K562 (cell line): ENCODE measurements at regions not wholly inside any gene's neighbourhood (a gene's known extent, or its start where the extent isn't known, plus 50 kb on each side); places are given as distances from the start of the nearest gene placed in this dataset.
"Not testable (repeated sequence)": the region's sequence is repeated elsewhere in the genome, so short reads cannot be mapped to it uniquely, and the experiment has no call there.

Experiments
- ATAC-seq: fragments of 200-7000 bp; cut with Tn5 transposase; 3 replicates; pipeline ENCODE4 v1.9.1; 2020; ENCODE audit warnings: moderate library complexity
- BruUV-seq: library from RNA; stranded (reverse); fragments of 400-500 nt; replicated peaks from 2 replicates; lab custom pipeline; 2021; lab: Mats Ljungman, UMichigan
- CTCF ChIA-PET: fragments of 300-600 bp; formaldehyde crosslinking; extraction: SDS; loops from one replicate; lab custom pipeline; 2021; ENCODE audit warnings: low intra/inter-chr PET ratio; lab: Yijun Ruan, JAX
- POLR2A ChIA-PET: fragments of 300-600, 350-650 bp; sonication (Branson Sonifier 250); formaldehyde crosslinking; extraction: SDS; loops from one replicate; lab custom pipeline; 2021; ENCODE audit warnings: antibody characterized with exemption, inconsistent platforms; lab: Yijun Ruan, JAX
- DNase-seq, 4 experiments: peaks; one replicate each; pipeline versions ENCODE4 v3.0.0 to v3.0.0-alpha.2; 2011 to 2018; ENCODE audit warnings: low spot score in 3 of 4, mixed read lengths in 3 of 4; ENCODE audit errors: extremely low read depth in 1 of 4
- FAIRE-seq: peaks from 2 replicates; lab custom pipeline; 2011; peaks lifted over from hg19 to GRCh38; lab: Jason Lieb, UNC
- H2AFZ ChIP-seq: 2 replicates; pipeline ENCODE4 v1.6.0; 2011; ENCODE audit warnings: low read depth, low read length, control low read depth, inconsistent platforms
- H3K27ac ChIP-seq: fragments of 200-600 bp; 3 replicates; pipeline ENCODE4 v1.8.0; 2011; ENCODE audit warnings: low read depth, mild to moderate bottlenecking, control low read depth, inconsistent platforms, low read length, moderate library complexity, mixed read lengths; ENCODE audit errors: extremely low read depth
- H3K27me3 ChIP-seq, 2 experiments: fragments of 300-600 bp in 1 of 2; 2 replicates in 1 of 2; 3 replicates in 1 of 2; pipeline versions ENCODE4 v1.6.0 to v1.8.0; 2011; ENCODE audit warnings: inconsistent platforms in 2 of 2, low read length in 2 of 2, mild to moderate bottlenecking in 1 of 2, mixed read lengths in 1 of 2, moderate library complexity in 1 of 2; ENCODE audit not compliant: control insufficient read depth in 2 of 2, insufficient read depth in 2 of 2
- H3K36me3 ChIP-seq: fragments of 300-600 bp; 3 replicates; pipeline ENCODE4 v1.8.0; 2011; ENCODE audit warnings: mild to moderate bottlenecking, low read length, inconsistent platforms; ENCODE audit not compliant: control insufficient read depth, insufficient read depth
- H3K4me1 ChIP-seq, 2 experiments: fragments of 200-600 bp in 1 of 2; replicated peaks in 1 of 2; 2 replicates in 1 of 2; 3 replicates in 1 of 2; pipeline versions ENCODE4 v1.5.1 to v1.8.0; 2011; ENCODE audit warnings: inconsistent platforms in 2 of 2, low read length in 2 of 2, mild to moderate bottlenecking in 1 of 2, mixed read lengths in 1 of 2, moderate library complexity in 1 of 2; ENCODE audit not compliant: control insufficient read depth in 2 of 2, insufficient read depth in 2 of 2
- H3K4me2 ChIP-seq: 2 replicates; pipeline ENCODE4 v1.6.1; 2011; ENCODE audit warnings: low read length, control low read depth, inconsistent platforms, mixed read lengths; ENCODE audit not compliant: insufficient read depth
- H3K4me3 ChIP-seq: fragments of 200-600 bp; sonication (generic), shearing (Covaris generic); 2 replicates; pipeline ENCODE4 v1.5.1; 2016; ENCODE audit warnings: control low read depth, inconsistent platforms
- H3K79me2 ChIP-seq: fragments of 200-600 bp; 3 replicates; pipeline ENCODE4 v1.8.0; 2011; ENCODE audit warnings: low read length, inconsistent platforms; ENCODE audit not compliant: control insufficient read depth, insufficient read depth
- H3K9ac ChIP-seq, 2 experiments: 2 replicates each; pipeline versions ENCODE4 v1.6.0 to v1.6.1; 2011; ENCODE audit warnings: low read depth in 2 of 2, low read length in 2 of 2, control low read depth in 1 of 2, inconsistent platforms in 1 of 2, mild to moderate bottlenecking in 1 of 2, mixed read lengths in 1 of 2; ENCODE audit not compliant: insufficient read depth in 1 of 2
- H3K9me1 ChIP-seq: one replicate; pipeline ENCODE4 v1.6.0; 2011; ENCODE audit warnings: inconsistent platforms, mild to moderate bottlenecking, low read length, moderate library complexity; ENCODE audit not compliant: control insufficient read depth, insufficient read depth
- H3K9me3 ChIP-seq: replicated peaks from 2 replicates; pipeline ENCODE4 v1.5.1; 2011; ENCODE audit warnings: low read depth, low read length, inconsistent platforms; ENCODE audit not compliant: control insufficient read depth, insufficient read depth
- H4K20me1 ChIP-seq: replicated peaks from 2 replicates; pipeline ENCODE4 v1.6.1; 2011; ENCODE audit warnings: low read length, inconsistent platforms, mixed read lengths; ENCODE audit not compliant: control insufficient read depth, insufficient read depth
- ADNP ChIP-seq: fragments of 200-800 bp; sonication (Bioruptor generic); IDR thresholded peaks from 2 replicates; pipeline ENCODE4 v1.6.1; 2016; ENCODE audit warnings: missing genetic modification characterization, missing compliant biosample characterization
- ARNT ChIP-seq, 2 experiments: fragments of 450-650 bp; IDR thresholded peaks; 2 replicates each; pipeline ENCODE4 v1.6.1; 2016; ENCODE audit warnings: mild to moderate bottlenecking in 1 of 2
- DPF2 ChIP-seq: fragments of 450-650 bp; IDR thresholded peaks from 2 replicates; pipeline ENCODE4 v1.6.1; 2016
- U2AF1 ChIP-seq: fragments of 200-400 bp; formaldehyde crosslinking; optimal IDR thresholded peaks from 2 replicates; pipeline ENCODE3; 2017; ENCODE audit warnings: mild to moderate bottlenecking, low read depth, low read length, moderate library complexity
- WGBS: fragments of 100-300 bp; shearing (Covaris generic); methylation state at CpG from one replicate; pipeline ENCODE4 v1.1.6; 2016; ENCODE audit warnings: low coverage, mixed read lengths; ENCODE audit not compliant: insufficient coverage; ENCODE audit errors: missing lambda C conversion rate; 5-methylcytosine and 5-hydroxymethylcytosine counted together
- in situ Hi-C: fragments of 300-500 bp; cut with MboI; formaldehyde crosslinking; loops from 4 replicates; pipeline ENCODE4 v1.15.0; 2018; ENCODE audit warnings: inconsistent platforms, mixed read lengths
- intact Hi-C: fragments of 100-400 bp; cut with micrococcal nuclease; formaldehyde crosslinking; loops from 2 replicates; pipeline ENCODE4 v1.14.2; 2022
- TF ChIP-seq, protein P1 (sequence below): fragments of 250-450 bp; sonication (Bioruptor Pico); IDR thresholded peaks from 2 replicates; pipeline ENCODE4 v1.8.0; 2021; ENCODE audit warnings: moderate library complexity, mild to moderate bottlenecking, inconsistent platforms
- TF ChIP-seq, protein P2 (sequence below): fragments of 450-650 bp; IDR thresholded peaks from 2 replicates; pipeline ENCODE4 v1.6.1; 2016; ENCODE audit warnings: mild to moderate bottlenecking, moderate library complexity

DNA sequence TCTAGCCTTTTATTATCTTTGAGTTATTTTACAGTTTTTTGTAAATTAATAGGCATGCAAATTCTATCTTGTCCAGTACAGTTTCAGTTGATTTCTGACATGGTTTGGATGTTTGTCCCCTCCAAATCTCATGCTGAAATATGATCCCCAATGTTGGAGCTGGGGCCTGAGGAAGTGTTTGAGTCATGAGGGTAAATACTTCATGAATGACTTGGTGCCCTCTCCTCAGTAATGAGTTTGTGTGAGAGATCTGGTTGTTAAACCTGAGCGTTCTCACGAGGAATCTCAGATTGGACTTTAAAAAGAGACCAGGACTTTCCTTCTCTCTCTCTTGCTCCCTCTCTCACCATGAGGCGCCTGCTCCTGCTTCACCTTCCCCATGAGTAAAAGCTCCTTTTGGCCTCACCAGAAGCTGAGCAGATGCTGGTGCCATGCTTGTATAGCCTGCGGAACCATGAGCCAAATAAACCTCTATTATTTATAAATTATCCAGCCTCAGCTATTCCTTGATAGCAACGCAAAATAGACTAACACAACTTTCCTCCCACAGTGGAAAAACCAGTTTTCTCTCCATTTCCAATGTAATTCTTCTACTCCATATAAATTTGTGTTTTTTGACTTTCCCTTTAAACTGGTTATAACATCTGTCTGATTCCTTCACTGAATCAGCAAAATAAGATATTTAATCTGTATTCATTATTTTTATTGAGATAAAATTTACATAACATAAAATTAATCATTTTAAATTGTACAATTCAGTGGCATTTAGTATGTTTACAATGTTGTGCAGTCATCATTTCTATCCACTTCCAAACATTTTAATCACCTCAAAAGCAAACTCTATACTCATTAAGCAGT lies 78.7 kb upstream of the PRSS16 start (continued):
- TF ChIP-seq U2AF1 (no peak), DPF2 (peak; percentile 46)
- TF ChIP-seq, protein P1, sequence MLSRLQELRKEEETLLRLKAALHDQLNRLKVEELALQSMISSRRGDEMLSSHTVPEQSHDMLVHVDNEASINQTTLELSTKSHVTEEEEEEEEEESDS (CRISPR knock-in tag) = no peak
- TF ChIP-seq, all 486 proteins: peak for 19

DNA sequence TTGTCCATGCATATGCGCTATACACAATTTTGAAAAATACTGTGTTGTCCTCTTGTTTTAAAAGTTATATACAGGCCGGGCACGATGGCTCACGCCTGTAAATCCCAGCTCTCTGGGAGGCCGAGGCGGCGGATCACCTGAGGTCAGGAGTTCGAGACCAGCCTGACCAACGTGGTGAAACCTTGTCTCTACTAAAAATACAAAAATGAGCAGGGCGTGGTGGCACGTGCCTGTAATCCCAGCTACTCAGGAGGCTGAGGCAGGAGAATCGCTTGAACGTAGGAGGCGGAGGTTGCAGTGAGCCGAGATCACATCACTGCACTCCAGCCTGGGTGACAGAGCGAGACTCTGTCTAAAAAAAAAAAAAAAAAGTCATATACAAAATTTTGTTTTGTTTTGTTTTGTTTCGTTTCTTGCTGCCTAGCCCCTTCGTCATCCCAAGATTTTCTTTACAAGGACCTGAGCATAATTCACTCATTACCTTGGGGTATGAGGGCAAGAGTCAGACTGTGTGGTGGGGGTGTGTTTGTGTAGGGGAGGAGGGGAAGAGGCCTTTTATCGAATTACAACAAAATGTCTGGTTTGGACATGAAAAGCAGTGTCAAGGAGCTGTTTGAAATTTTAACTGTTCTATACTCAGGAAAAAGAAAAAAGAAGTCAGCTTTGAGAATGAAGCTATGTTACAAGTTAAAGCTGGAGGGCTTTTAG lies 74.8 kb upstream of the PRSS16 start:
- FAIRE-seq, H3K27me3 ChIP-seq, BruUV-seq, H4K20me1 ChIP-seq, H3K79me2 ChIP-seq, H3K9me3 ChIP-seq, in situ Hi-C loops, H3K36me3 ChIP-seq, H3K9me1 ChIP-seq, intact Hi-C loops: not testable (repeated sequence)
- DNase-seq = peak; percentile 26 to 59 (median 44)
- WGBS = 28% methylated on average over 18 of the region's 19 CpGs
- H3K27ac ChIP-seq = peak overlapping the region; percentile 57
- H3K4me2 ChIP-seq = peak overlapping the region; percentile 15
- H2AFZ ChIP-seq = peak overlapping the region; percentile 71
- H3K9ac ChIP-seq = peak overlapping the region in 1 of 2 experiments; percentile 51; a peak in 3 of 4 replicates
- H3K4me3 ChIP-seq = 0 out of 2 replicates have a peak overlapping the region, but pooled peaks have one; percentile 1
- ChIA-PET POLR2A (interaction anchor here (0.8 to 1.6 kb wide), 5 partner anchors 11 to 412 kb away, joined by 3 to 7 read pairs (median 4); a partner anchor contains a TSS), CTCF (interaction anchor here (0.7 kb wide), 1 partner anchor 511 kb away, joined by 5 read pairs; no protein-coding TSS in a partner anchor)
- ATAC-seq = peak; percentile 21; the same call in 1 of the 3 replicates
- peaks cover 26 to 30% of the 10 kb centered on the region in 2 experiments; a peak in 4 of 5 replicates for H3K4me1 ChIP-seq
- TF ChIP-seq ADNP (tag) (peak; percentile 76; the same call in 1 of the 2 replicates), ARNT (IDR thresholded peaks at IDR 0.05) (0 out of 4 replicates have a peak, but pooled peaks of 1 of the 2 experiments have one; percentile 17), DPF2 (peak; percentile 57)
- TF ChIP-seq, protein P2, sequence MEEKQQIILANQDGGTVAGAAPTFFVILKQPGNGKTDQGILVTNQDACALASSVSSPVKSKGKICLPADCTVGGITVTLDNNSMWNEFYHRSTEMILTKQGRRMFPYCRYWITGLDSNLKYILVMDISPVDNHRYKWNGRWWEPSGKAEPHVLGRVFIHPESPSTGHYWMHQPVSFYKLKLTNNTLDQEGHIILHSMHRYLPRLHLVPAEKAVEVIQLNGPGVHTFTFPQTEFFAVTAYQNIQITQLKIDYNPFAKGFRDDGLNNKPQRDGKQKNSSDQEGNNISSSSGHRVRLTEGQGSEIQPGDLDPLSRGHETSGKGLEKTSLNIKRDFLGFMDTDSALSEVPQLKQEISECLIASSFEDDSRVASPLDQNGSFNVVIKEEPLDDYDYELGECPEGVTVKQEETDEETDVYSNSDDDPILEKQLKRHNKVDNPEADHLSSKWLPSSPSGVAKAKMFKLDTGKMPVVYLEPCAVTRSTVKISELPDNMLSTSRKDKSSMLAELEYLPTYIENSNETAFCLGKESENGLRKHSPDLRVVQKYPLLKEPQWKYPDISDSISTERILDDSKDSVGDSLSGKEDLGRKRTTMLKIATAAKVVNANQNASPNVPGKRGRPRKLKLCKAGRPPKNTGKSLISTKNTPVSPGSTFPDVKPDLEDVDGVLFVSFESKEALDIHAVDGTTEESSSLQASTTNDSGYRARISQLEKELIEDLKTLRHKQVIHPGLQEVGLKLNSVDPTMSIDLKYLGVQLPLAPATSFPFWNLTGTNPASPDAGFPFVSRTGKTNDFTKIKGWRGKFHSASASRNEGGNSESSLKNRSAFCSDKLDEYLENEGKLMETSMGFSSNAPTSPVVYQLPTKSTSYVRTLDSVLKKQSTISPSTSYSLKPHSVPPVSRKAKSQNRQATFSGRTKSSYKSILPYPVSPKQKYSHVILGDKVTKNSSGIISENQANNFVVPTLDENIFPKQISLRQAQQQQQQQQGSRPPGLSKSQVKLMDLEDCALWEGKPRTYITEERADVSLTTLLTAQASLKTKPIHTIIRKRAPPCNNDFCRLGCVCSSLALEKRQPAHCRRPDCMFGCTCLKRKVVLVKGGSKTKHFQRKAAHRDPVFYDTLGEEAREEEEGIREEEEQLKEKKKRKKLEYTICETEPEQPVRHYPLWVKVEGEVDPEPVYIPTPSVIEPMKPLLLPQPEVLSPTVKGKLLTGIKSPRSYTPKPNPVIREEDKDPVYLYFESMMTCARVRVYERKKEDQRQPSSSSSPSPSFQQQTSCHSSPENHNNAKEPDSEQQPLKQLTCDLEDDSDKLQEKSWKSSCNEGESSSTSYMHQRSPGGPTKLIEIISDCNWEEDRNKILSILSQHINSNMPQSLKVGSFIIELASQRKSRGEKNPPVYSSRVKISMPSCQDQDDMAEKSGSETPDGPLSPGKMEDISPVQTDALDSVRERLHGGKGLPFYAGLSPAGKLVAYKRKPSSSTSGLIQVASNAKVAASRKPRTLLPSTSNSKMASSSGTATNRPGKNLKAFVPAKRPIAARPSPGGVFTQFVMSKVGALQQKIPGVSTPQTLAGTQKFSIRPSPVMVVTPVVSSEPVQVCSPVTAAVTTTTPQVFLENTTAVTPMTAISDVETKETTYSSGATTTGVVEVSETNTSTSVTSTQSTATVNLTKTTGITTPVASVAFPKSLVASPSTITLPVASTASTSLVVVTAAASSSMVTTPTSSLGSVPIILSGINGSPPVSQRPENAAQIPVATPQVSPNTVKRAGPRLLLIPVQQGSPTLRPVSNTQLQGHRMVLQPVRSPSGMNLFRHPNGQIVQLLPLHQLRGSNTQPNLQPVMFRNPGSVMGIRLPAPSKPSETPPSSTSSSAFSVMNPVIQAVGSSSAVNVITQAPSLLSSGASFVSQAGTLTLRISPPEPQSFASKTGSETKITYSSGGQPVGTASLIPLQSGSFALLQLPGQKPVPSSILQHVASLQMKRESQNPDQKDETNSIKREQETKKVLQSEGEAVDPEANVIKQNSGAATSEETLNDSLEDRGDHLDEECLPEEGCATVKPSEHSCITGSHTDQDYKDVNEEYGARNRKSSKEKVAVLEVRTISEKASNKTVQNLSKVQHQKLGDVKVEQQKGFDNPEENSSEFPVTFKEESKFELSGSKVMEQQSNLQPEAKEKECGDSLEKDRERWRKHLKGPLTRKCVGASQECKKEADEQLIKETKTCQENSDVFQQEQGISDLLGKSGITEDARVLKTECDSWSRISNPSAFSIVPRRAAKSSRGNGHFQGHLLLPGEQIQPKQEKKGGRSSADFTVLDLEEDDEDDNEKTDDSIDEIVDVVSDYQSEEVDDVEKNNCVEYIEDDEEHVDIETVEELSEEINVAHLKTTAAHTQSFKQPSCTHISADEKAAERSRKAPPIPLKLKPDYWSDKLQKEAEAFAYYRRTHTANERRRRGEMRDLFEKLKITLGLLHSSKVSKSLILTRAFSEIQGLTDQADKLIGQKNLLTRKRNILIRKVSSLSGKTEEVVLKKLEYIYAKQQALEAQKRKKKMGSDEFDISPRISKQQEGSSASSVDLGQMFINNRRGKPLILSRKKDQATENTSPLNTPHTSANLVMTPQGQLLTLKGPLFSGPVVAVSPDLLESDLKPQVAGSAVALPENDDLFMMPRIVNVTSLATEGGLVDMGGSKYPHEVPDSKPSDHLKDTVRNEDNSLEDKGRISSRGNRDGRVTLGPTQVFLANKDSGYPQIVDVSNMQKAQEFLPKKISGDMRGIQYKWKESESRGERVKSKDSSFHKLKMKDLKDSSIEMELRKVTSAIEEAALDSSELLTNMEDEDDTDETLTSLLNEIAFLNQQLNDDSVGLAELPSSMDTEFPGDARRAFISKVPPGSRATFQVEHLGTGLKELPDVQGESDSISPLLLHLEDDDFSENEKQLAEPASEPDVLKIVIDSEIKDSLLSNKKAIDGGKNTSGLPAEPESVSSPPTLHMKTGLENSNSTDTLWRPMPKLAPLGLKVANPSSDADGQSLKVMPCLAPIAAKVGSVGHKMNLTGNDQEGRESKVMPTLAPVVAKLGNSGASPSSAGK = peak; percentile 77
